ENCODE measurements at regions not wholly inside any gene's neighbourhood (a gene's known extent, or its start where the extent isn't known, plus 50 kb on each side); places are given as distances from the start of the nearest gene placed in this dataset.

DNA sequence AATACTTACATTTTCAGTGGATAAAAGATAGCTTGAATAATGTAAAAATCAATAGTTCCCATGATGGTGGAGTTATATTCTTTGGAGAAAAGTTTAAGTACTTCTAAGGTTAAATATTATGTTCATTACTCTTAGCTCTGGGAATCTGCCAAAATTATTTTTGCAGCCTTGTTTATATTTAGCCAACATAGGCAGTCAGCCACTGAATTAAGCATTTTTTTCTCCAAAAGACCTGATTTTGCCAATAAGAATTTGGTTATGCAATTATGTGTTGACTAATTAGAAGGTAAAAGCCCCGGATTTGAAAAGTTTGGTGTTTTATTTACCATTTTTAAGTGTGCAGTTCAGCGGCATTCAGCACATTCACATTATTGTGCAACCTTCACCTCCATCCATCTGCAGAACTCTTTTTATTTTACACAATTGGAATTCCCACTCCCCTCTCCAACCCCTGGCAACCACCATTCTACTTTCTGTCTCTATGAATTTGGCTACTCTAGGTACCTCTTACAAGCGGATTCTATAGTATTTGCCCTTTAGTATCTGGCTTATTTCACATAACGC lies 90.1 kb upstream of the C1QTNF9B start:
- Histone ChIP-seq H3K9me3 (ENCODE audit: severe bottlenecking) (no peaks in the 10 kb centered on the region), H3K27me3 (ENCODE audit: insufficient read depth, poor library complexity, severe bottlenecking) (no peaks in the 10 kb centered on the region), H3K27ac (ENCODE audit: poor library complexity, severe bottlenecking) (no peak overlapping the region), H3K4me1 (ENCODE audit: insufficient read depth, poor library complexity, severe bottlenecking) (no peaks in the 10 kb centered on the region), H3K36me3 (ENCODE audit: low read depth) (no peaks in the 10 kb centered on the region), H3K4me3 (ENCODE audit: severe bottlenecking) (no peak overlapping the region)
- ATAC-seq (ENCODE audit: low read depth) = no peak
- no peak for DNase-seq (ENCODE audit: low spot score)
- TF ChIP-seq CTCF (IDR thresholded peaks at IDR 0.05; ENCODE audit: poor library complexity, severe bottlenecking) = no peak

DNA sequence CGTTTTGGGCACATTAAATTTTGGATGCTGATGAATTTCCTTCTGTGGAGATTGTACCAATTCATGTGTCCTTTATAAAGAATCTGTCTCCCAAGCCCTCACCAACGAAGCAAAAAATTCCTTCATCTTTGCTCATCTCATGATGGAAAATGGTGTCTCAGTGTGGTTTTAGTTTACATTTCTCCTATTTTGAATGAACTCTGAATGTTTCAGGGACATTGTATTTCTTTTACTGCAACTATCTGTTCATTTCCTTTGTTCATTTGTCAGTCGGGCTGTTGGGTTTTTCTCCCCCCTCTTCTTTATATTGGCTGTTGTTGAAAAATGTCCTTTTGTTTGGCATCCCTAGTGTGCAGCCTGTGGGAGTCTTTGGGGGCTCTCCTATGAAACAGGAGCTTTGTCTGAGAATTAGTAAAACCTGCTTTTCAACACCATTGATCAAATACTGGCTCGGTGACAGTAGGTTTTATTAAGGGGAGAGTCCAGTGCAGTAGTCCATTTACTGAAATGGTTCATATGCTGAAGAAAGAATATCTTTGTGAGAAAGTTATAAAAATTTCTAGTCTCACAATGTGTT lies 91.3 kb upstream of the C1QTNF9B start:
- no peak for TF ChIP-seq CTCF (IDR thresholded peaks at IDR 0.05; ENCODE audit: poor library complexity, severe bottlenecking)
- H3K4me1 ChIP-seq (ENCODE audit: insufficient read depth, poor library complexity, severe bottlenecking) = no peaks in the 10 kb centered on the region
- no peaks in the 10 kb centered on the region for H3K36me3 ChIP-seq (ENCODE audit: low read depth)
- no peak for ATAC-seq (ENCODE audit: low read depth)
- no peak overlapping the region for H3K4me3 ChIP-seq (ENCODE audit: severe bottlenecking)
- H3K27ac ChIP-seq (ENCODE audit: poor library complexity, severe bottlenecking) = no peak overlapping the region
- no peaks in the 10 kb centered on the region for H3K9me3 ChIP-seq (ENCODE audit: severe bottlenecking)
- no peak for DNase-seq (ENCODE audit: low spot score)
- no peaks in the 10 kb centered on the region for H3K27me3 ChIP-seq (ENCODE audit: insufficient read depth, poor library complexity, severe bottlenecking)

DNA sequence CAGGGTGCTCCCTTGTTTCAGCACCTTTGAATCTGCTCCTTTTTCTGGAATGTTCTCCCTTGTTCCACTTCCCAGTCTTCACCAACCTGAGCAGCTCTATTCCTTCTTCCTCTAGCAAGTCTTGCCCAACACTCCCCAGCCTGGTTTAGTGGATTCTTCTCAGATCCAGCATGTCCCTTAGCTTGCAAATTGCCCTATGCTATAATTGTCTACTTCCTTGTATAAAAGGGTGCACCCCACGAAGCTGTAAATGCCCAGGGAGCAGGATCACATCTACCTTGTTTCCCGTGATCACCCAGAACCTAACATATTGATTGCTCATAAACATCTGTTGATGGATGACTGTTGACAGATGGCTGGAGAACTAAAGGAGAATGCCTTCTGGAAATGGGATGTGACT lies 93.2 kb upstream of the C1QTNF9B start:
- H3K4me1 ChIP-seq (ENCODE audit: insufficient read depth, poor library complexity, severe bottlenecking) = no peaks in the 10 kb centered on the region
- no peak overlapping the region for H3K4me3 ChIP-seq (ENCODE audit: severe bottlenecking)
- H3K27ac ChIP-seq (ENCODE audit: poor library complexity, severe bottlenecking) = no peak overlapping the region
- no peaks in the 10 kb centered on the region for H3K36me3 ChIP-seq (ENCODE audit: low read depth)
- no peaks in the 10 kb centered on the region for H3K27me3 ChIP-seq (ENCODE audit: insufficient read depth, poor library complexity, severe bottlenecking)
- TF ChIP-seq CTCF (IDR thresholded peaks at IDR 0.05; ENCODE audit: poor library complexity, severe bottlenecking) = no peak
- ATAC-seq (ENCODE audit: low read depth) = no peak
- no peak for DNase-seq (ENCODE audit: low spot score)
- no peaks in the 10 kb centered on the region for H3K9me3 ChIP-seq (ENCODE audit: severe bottlenecking)

DNA sequence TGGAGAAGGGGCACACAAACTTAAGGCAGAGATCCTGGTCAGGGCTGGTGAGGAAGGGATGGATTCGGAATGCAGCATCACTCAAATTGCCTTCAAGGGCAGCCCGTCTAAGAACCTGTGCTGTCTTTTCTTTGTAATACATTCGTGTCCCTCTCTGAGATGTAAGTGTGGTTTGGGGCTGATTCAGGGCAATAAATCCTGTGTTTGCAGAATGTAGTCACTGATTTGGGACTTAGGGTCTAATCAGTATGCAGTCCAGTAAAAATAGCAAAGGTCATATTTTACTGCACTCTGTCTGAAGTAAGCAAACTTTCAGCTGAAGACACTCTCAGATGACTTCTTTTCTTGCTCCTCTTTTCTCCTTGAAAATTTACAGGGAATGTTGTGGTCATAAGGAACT lies 93.8 kb upstream of the C1QTNF9B start:
- DNase-seq (ENCODE audit: low spot score) (no peak), ATAC-seq (ENCODE audit: low read depth) (no peak)
- no peak overlapping the region for H3K4me3 ChIP-seq (ENCODE audit: severe bottlenecking)

More for the DNA sequence above, 93.8 kb upstream of the C1QTNF9B start:
- Histone ChIP-seq H3K27me3 (ENCODE audit: insufficient read depth, poor library complexity, severe bottlenecking) (no peaks in the 10 kb centered on the region), H3K27ac (ENCODE audit: poor library complexity, severe bottlenecking) (no peak overlapping the region), H3K4me1 (ENCODE audit: insufficient read depth, poor library complexity, severe bottlenecking) (no peaks in the 10 kb centered on the region), H3K36me3 (ENCODE audit: low read depth) (no peaks in the 10 kb centered on the region), H3K9me3 (ENCODE audit: severe bottlenecking) (no peaks in the 10 kb centered on the region)
- no peak for TF ChIP-seq CTCF (IDR thresholded peaks at IDR 0.05; ENCODE audit: poor library complexity, severe bottlenecking)

Measured in RWPE2 (cell line).